DND-41 (cell line): ENCODE measurements at regions not wholly inside any gene's neighbourhood (a gene's known extent, or its start where the extent isn't known, plus 50 kb on each side); places are given as distances from the start of the nearest gene placed in this dataset.

Experiments used
- ATAC-seq: fragments of 200-7000 bp; cut with Tn5 transposase; 3 replicates; pipeline ENCODE4 v1.9.1; 2021; ENCODE audit warnings: low read depth; ENCODE audit not compliant: insufficient read depth
- DNase-seq: peaks from one replicate; pipeline ENCODE4 v3.0.0-alpha.2; 2020
- H2AFZ ChIP-seq: 2 replicates; pipeline ENCODE4 v1.6.0; 2012; ENCODE audit warnings: low read depth, low read length
- H3K27ac ChIP-seq: 2 replicates; pipeline ENCODE4 v1.5.1; 2012; ENCODE audit warnings: low read length, inconsistent platforms
- H3K27me3 ChIP-seq: fragments of 200-600 bp; sonication (generic); 2 replicates; pipeline ENCODE4 v1.6.0; 2012; ENCODE audit warnings: low read length, mild to moderate bottlenecking, inconsistent platforms; ENCODE audit not compliant: insufficient read depth, poor library complexity
- H3K36me3 ChIP-seq: 2 replicates; pipeline ENCODE4 v1.5.1; 2012; ENCODE audit warnings: low read length, inconsistent platforms; ENCODE audit not compliant: insufficient read depth
- H3K4me1 ChIP-seq: 2 replicates; pipeline ENCODE4 v1.5.1; 2012; ENCODE audit warnings: mild to moderate bottlenecking, low read length; ENCODE audit not compliant: insufficient read depth
- H3K4me2 ChIP-seq: 2 replicates; pipeline ENCODE4 v1.6.0; 2012; ENCODE audit warnings: mild to moderate bottlenecking, moderate library complexity, low read length, inconsistent platforms; ENCODE audit not compliant: insufficient read depth
- H3K4me3 ChIP-seq, 2 experiments: fragments of 200-600 bp in 1 of 2; shearing (Covaris generic) in 1 of 2; 2 replicates each; pipeline ENCODE4 v1.5.1; 2012 to 2016; ENCODE audit warnings: inconsistent platforms in 2 of 2, low read length in 2 of 2, mild to moderate bottlenecking in 2 of 2, low read depth in 1 of 2, moderate library complexity in 1 of 2
- H3K79me2 ChIP-seq: 2 replicates; pipeline ENCODE4 v1.6.0; 2012; ENCODE audit warnings: low read length, inconsistent platforms; ENCODE audit not compliant: insufficient read depth
- H3K9ac ChIP-seq: 2 replicates; pipeline ENCODE4 v1.6.0; 2012; ENCODE audit warnings: low read depth, mild to moderate bottlenecking, inconsistent platforms, low read length, moderate library complexity
- H3K9me3 ChIP-seq: 2 replicates; pipeline ENCODE4 v1.5.1; 2012; ENCODE audit warnings: low read length, moderate library complexity, mild to moderate bottlenecking, inconsistent platforms; ENCODE audit not compliant: insufficient read depth, severe bottlenecking
- H4K20me1 ChIP-seq: 2 replicates; pipeline ENCODE4 v1.6.0; 2012; ENCODE audit warnings: low read length; ENCODE audit not compliant: insufficient read depth
- EZH2 ChIP-seq: IDR thresholded peaks from 3 replicates; pipeline ENCODE4 v1.6.1; 2012; ENCODE audit warnings: borderline replicate concordance, low read depth, mild to moderate bottlenecking, moderate library complexity, low read length, inconsistent platforms; ENCODE audit not compliant: severe bottlenecking
- TF ChIP-seq, protein P1 (sequence below): IDR thresholded peaks from 2 replicates; pipeline ENCODE4 v1.5.1; 2012; ENCODE audit warnings: borderline replicate concordance, low read length, moderate library complexity, mild to moderate bottlenecking; ENCODE audit not compliant: poor library complexity, severe bottlenecking; ENCODE audit errors: extremely low read depth

DNA sequence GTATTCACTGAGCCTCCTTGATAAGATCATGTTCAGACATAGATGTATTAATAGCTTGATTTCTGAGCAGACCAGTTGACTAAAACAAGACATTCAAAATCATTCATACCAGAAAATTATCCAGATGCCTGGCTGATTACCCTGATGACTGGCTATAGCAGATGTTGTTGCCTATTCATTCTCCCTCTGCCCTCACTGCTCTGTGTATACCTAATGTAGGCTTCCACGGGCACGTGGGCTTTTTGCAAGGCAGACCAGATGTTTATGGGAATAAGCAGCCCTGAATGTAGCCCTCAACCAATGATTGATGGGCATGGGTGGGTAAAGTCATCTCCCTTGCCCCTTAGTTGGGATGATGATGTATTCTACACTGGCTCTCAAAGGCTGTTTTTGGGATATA, 289.1 kb downstream of the MBD2 start:
- ATAC-seq (no peak), DNase-seq (no peak)
- H3K27ac ChIP-seq: no peak overlapping the region
- H4K20me1 ChIP-seq: no peaks in the 10 kb centered on the region
- no peak overlapping the region for H3K4me2 ChIP-seq
- no peak overlapping the region for H3K4me3 ChIP-seq
- no peak overlapping the region for H2AFZ ChIP-seq
- no peaks in the 10 kb centered on the region for H3K79me2 ChIP-seq
- H3K9me3 ChIP-seq: no peaks in the 10 kb centered on the region
- H3K9ac ChIP-seq: no peak overlapping the region
- H3K27me3 ChIP-seq: no peaks in the 10 kb centered on the region
- no peaks in the 10 kb centered on the region for H3K4me1 ChIP-seq
- H3K36me3 ChIP-seq: no peaks in the 10 kb centered on the region
- TF ChIP-seq, protein P1, sequence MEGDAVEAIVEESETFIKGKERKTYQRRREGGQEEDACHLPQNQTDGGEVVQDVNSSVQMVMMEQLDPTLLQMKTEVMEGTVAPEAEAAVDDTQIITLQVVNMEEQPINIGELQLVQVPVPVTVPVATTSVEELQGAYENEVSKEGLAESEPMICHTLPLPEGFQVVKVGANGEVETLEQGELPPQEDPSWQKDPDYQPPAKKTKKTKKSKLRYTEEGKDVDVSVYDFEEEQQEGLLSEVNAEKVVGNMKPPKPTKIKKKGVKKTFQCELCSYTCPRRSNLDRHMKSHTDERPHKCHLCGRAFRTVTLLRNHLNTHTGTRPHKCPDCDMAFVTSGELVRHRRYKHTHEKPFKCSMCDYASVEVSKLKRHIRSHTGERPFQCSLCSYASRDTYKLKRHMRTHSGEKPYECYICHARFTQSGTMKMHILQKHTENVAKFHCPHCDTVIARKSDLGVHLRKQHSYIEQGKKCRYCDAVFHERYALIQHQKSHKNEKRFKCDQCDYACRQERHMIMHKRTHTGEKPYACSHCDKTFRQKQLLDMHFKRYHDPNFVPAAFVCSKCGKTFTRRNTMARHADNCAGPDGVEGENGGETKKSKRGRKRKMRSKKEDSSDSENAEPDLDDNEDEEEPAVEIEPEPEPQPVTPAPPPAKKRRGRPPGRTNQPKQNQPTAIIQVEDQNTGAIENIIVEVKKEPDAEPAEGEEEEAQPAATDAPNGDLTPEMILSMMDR: no peak
- no peak for TF ChIP-seq EZH2

DNA sequence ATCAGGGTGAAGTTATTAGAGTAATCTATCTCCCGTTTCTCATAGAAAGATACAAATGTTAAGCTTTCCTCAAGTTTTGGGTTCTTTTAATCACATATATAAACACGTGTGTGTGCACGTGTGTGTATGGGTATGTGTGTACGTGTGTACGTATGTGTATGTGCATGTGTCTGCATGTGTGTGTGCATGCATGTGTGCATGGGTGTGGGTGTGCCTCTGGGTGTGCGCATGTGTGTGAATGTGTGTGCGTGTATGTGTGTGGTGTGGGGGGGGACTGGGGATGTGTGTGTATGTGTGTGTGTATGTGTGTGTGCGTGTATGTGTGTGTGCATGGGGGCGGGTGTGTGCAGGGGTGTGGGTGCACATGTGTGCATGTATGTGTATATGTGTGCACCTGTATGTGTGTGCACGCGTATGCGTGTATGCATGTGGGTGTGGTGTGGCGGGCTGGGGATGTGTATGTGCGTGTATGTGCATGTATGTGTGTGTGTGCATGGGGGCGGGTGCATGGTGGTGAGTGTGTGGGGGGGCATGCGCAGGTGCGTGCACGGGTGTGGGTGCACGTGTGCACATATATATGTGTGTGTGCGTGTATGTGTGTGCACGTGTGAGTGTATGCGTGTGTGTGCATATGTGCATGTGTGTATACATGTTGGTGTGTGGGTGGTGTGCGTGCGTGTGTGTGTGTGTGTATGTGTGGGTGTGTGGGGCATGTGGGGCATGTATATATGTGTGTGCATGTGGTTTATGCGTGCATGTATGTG, 304.0 kb downstream of the MBD2 start:
- H3K27ac ChIP-seq: no peak overlapping the region
- no peaks in the 10 kb centered on the region for H4K20me1 ChIP-seq
- H3K4me2 ChIP-seq: no peak overlapping the region
- H3K9ac ChIP-seq: no peak overlapping the region
- H3K4me1 ChIP-seq: no peaks in the 10 kb centered on the region
- no peak overlapping the region for H3K4me3 ChIP-seq
- no peaks in the 10 kb centered on the region for H3K36me3 ChIP-seq
- DNase-seq: no peak
- ATAC-seq: no peak
- TF ChIP-seq, protein P1: no peak
- no peak for TF ChIP-seq EZH2
- H2AFZ ChIP-seq: no peak overlapping the region
- no peaks in the 10 kb centered on the region for H3K79me2 ChIP-seq
- H3K27me3 ChIP-seq: no peaks in the 10 kb centered on the region
- no peaks in the 10 kb centered on the region for H3K9me3 ChIP-seq

DNA sequence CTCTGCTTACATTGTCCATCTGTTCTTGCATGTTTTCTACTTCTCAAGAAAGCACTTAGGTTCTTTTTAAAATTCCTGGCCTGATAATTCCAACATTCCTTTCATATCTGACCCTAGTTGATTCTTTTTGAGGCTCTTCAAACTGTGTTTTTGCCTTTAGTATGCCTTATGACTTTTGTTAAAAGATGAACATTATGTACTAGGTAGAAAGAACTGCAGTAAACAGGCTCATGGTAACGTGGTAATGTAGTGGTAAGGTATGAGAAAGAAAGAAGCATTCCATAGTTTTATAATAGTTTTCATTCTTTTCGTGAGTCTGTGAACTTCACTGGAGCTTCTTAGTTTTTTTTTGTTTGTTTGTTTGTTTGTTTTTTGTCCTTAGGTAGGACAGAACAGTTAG, 306.4 kb downstream of the MBD2 start:
- no peak overlapping the region for H3K9ac ChIP-seq
- H3K4me2 ChIP-seq: no peak overlapping the region
- no peaks in the 10 kb centered on the region for H4K20me1 ChIP-seq
- H3K79me2 ChIP-seq: no peaks in the 10 kb centered on the region
- H3K27ac ChIP-seq: no peak overlapping the region
- ATAC-seq (no peak), DNase-seq (no peak)
- no peaks in the 10 kb centered on the region for H3K4me1 ChIP-seq
- no peaks in the 10 kb centered on the region for H3K27me3 ChIP-seq
- H2AFZ ChIP-seq: no peak overlapping the region
- no peak overlapping the region for H3K4me3 ChIP-seq
- no peaks in the 10 kb centered on the region for H3K36me3 ChIP-seq
- H3K9me3 ChIP-seq: no peaks in the 10 kb centered on the region
- no peak for TF ChIP-seq EZH2
- TF ChIP-seq, protein P1: no peak
